ENCODE measurements at regions not wholly inside any gene's neighbourhood (a gene's known extent, or its start where the extent isn't known, plus 50 kb on each side); places are given as distances from the start of the nearest gene placed in this dataset.
"Not testable (repeated sequence)": the region's sequence is repeated elsewhere in the genome, so short reads cannot be mapped to it uniquely, and the experiment has no call there.

- no peak for DNase-seq (ENCODE audit: low spot score)
- no peak for TF ChIP-seq CTCF (IDR thresholded peaks at IDR 0.05)
- Histone ChIP-seq H3K27ac (no peak overlapping the region), H3K4me3 (no peak overlapping the region)
These were observed 181.0 kb downstream of the ZFP64 start for GRCh38 chr20:52010541-52010940.

- TF ChIP-seq CTCF (IDR thresholded peaks at IDR 0.05), result no peak
- Histone ChIP-seq H3K4me3 (no peak overlapping the region), H3K27ac (no peak overlapping the region)
- DNase-seq (ENCODE audit: low spot score), result no peak
These were observed 182.7 kb downstream of the ZFP64 start for GRCh38 chr20:52008874-52009273.

- H3K27ac ChIP-seq, result no peak overlapping the region
- TF ChIP-seq CTCF (IDR thresholded peaks at IDR 0.05), result no peak
- no peak for DNase-seq (ENCODE audit: low spot score)
- H3K4me3 ChIP-seq, result no peak overlapping the region
These were observed 186.9 kb downstream of the ZFP64 start for GRCh38 chr20:52004715-52005114.

GRCh38 chr20:52004018-52004417 is 187.6 kb downstream of the ZFP64 start:
- Histone ChIP-seq H3K27ac (no peak overlapping the region), H3K4me3 (no peak overlapping the region)
- DNase-seq (ENCODE audit: low spot score), result no peak
- no peak for TF ChIP-seq CTCF (IDR thresholded peaks at IDR 0.05)

GRCh38 chr20:52003415-52003814 is 188.2 kb downstream of the ZFP64 start:
- H3K27ac ChIP-seq, result no peak overlapping the region
- TF ChIP-seq CTCF (IDR thresholded peaks at IDR 0.05), result no peak
- no peak overlapping the region for H3K4me3 ChIP-seq
- no peak for DNase-seq (ENCODE audit: low spot score)

GRCh38 chr20:52001999-52002666 is 189.4 kb downstream of the ZFP64 start:
- Histone ChIP-seq H3K27ac (no peak overlapping the region), H3K4me3 (no peak overlapping the region)
- DNase-seq (ENCODE audit: low spot score), result no peak
- TF ChIP-seq CTCF (IDR thresholded peaks at IDR 0.05), result no peak

- H3K4me3 ChIP-seq; DNase-seq (ENCODE audit: low spot score): not testable (repeated sequence)
These were observed 194.2 kb downstream of the ZFP64 start for GRCh38 chr20:51997281-51997936.

More at GRCh38 chr20:51997281-51997936, 194.2 kb downstream of the ZFP64 start:
- not testable (repeated sequence) for H3K27ac ChIP-seq
